Thoracic aorta (tissue), 2 donors: ENCODE measurements at regions not wholly inside any gene's neighbourhood (a gene's known extent, or its start where the extent isn't known, plus 50 kb on each side); places are given as distances from the start of the nearest gene placed in this dataset.

Experiments
- ATAC-seq: fragments of 150-250 bp; one replicate; pipeline ENCODE4 v1.8.0; 2017; ENCODE audit warnings: low read depth; ENCODE audit not compliant: insufficient number of reproducible peaks, low FRiP score
- DNase-seq: peaks from one replicate; pipeline ENCODE4 v3.0.0-alpha.2; 2020; ENCODE audit warnings: low spot score
- H3K27ac ChIP-seq, 2 donors: fragments of 200-600 bp; sonication (generic); 1 replicate in 1 of 2; 2 replicates in 1 of 2; pipeline ENCODE4 v1.5.1; 2016; ENCODE audit warnings: mild to moderate bottlenecking in 2 of 2, moderate library complexity in 2 of 2
- H3K27me3 ChIP-seq: fragments of 200-600 bp; sonication (generic); replicated peaks from 2 replicates; pipeline ENCODE4 v1.6.0; 2016; ENCODE audit warnings: mild to moderate bottlenecking; ENCODE audit not compliant: insufficient read depth
- H3K36me3 ChIP-seq: fragments of 200-600 bp; sonication (generic); one replicate; pipeline ENCODE4 v1.5.1; 2016
- H3K4me1 ChIP-seq, 2 donors: fragments of 200-600 bp; sonication (generic); 1 replicate in 1 of 2; 2 replicates in 1 of 2; pipeline versions ENCODE4 v1.5.1 to v1.6.0; 2016; ENCODE audit warnings: low read depth in 2 of 2, mild to moderate bottlenecking in 1 of 2; ENCODE audit not compliant: control insufficient read depth in 1 of 2
- H3K4me3 ChIP-seq: fragments of 200-600 bp; sonication (generic); 2 replicates; pipeline ENCODE4 v1.5.1; 2016; ENCODE audit warnings: mild to moderate bottlenecking
- H3K9me3 ChIP-seq: fragments of 200-600 bp; sonication (generic); 2 replicates; pipeline ENCODE4 v1.5.1; 2016
- CTCF ChIP-seq: fragments of 200-600 bp; sonication (generic); IDR thresholded peaks from one replicate; pipeline ENCODE4 v1.5.1; 2019; ENCODE audit warnings: antibody characterized with exemption

- no peak for TF ChIP-seq CTCF
- no peak for DNase-seq
- no peaks in the 10 kb centered on the region for H3K4me1 ChIP-seq
- no peak for ATAC-seq
- no peak overlapping the region for H3K4me3 ChIP-seq
- no peaks in the 10 kb centered on the region for H3K36me3 ChIP-seq
- no peaks in the 10 kb centered on the region for H3K27me3 ChIP-seq
- H3K9me3 ChIP-seq: no peaks in the 10 kb centered on the region
- H3K27ac ChIP-seq: no peak overlapping the region
Observed at GRCh38 chr2:21715887-21716286, 592.1 kb downstream of the TDRD15 start.

GRCh38 chr2:21727101-21727500 lies 603.3 kb downstream of the TDRD15 start:
- no peaks in the 10 kb centered on the region for H3K9me3 ChIP-seq
- no peaks in the 10 kb centered on the region for H3K27me3 ChIP-seq
- no peak overlapping the region for H3K27ac ChIP-seq
- no peak for TF ChIP-seq CTCF
- H3K4me1 ChIP-seq: no peaks in the 10 kb centered on the region
- H3K36me3 ChIP-seq: no peaks in the 10 kb centered on the region
- no peak overlapping the region for H3K4me3 ChIP-seq
- ATAC-seq: no peak
- DNase-seq: no peak

GRCh38 chr2:21728133-21728532 lies 604.4 kb downstream of the TDRD15 start:
- no peak for DNase-seq
- no peak for TF ChIP-seq CTCF
- ATAC-seq: no peak
- Histone ChIP-seq H3K4me3 (no peak overlapping the region), H3K36me3 (no peaks in the 10 kb centered on the region), H3K27me3 (no peaks in the 10 kb centered on the region), H3K27ac (no peak overlapping the region), H3K4me1 (no peaks in the 10 kb centered on the region), H3K9me3 (no peaks in the 10 kb centered on the region)

GRCh38 chr2:21730141-21730540 lies 606.4 kb downstream of the TDRD15 start:
- DNase-seq: no peak

GRCh38 chr2:21740484-21740883 lies 616.7 kb downstream of the TDRD15 start:
- H3K27me3 ChIP-seq: no peaks in the 10 kb centered on the region
- ATAC-seq: no peak

More at GRCh38 chr2:21730141-21730540, 606.4 kb downstream of the TDRD15 start:
- no peaks in the 10 kb centered on the region for H3K9me3 ChIP-seq
- no peaks in the 10 kb centered on the region for H3K36me3 ChIP-seq
- no peak for TF ChIP-seq CTCF
- H3K4me1 ChIP-seq: no peaks in the 10 kb centered on the region
- ATAC-seq: no peak
- no peak overlapping the region for H3K4me3 ChIP-seq
- no peaks in the 10 kb centered on the region for H3K27me3 ChIP-seq
- H3K27ac ChIP-seq: no peak overlapping the region

More at GRCh38 chr2:21740484-21740883, 616.7 kb downstream of the TDRD15 start:
- no peak for TF ChIP-seq CTCF
- Histone ChIP-seq H3K36me3 (no peaks in the 10 kb centered on the region), H3K9me3 (no peaks in the 10 kb centered on the region), H3K27ac (no peak overlapping the region), H3K4me3 (no peak overlapping the region), H3K4me1 (no peaks in the 10 kb centered on the region)
- DNase-seq: no peak
